Thymus (tissue), 11 donors: ENCODE measurements at regions not wholly inside any gene's neighbourhood (a gene's known extent, or its start where the extent isn't known, plus 50 kb on each side); places are given as distances from the start of the nearest gene placed in this dataset.
A peak's percentile ranks its signal among the peaks of the same experiment; 100 is the strongest.

Experiments used
- DNase-seq, 9 donors: peaks; one replicate each; pipeline ENCODE4 v3.0.0-alpha.2; 2013; ENCODE audit warnings: low spot score in 9 of 9, low read depth in 6 of 9, missing footprints in 1 of 9
- H3K27ac ChIP-seq, 2 donors: one replicate each; pipeline ENCODE4 v1.5.1; 2013; ENCODE audit warnings: control low read depth in 1 of 2, low read depth in 1 of 2, low read length in 1 of 2, mild to moderate bottlenecking in 1 of 2, moderate library complexity in 1 of 2
- H3K27me3 ChIP-seq, 2 donors: one replicate each; pipeline ENCODE4 v1.5.1; 2013; ENCODE audit warnings: low read length in 1 of 2; ENCODE audit not compliant: control insufficient read depth in 2 of 2, insufficient read depth in 1 of 2
- H3K36me3 ChIP-seq, 2 donors: one replicate each; pipeline ENCODE4 v1.5.1; 2013; ENCODE audit warnings: low read length in 1 of 2, mild to moderate bottlenecking in 1 of 2, moderate library complexity in 1 of 2; ENCODE audit not compliant: control insufficient read depth in 2 of 2, insufficient read depth in 2 of 2
- H3K4me1 ChIP-seq, 2 donors: one replicate each; pipeline ENCODE4 v1.5.1; 2013; ENCODE audit warnings: low read length in 2 of 2; ENCODE audit not compliant: control insufficient read depth in 2 of 2, insufficient read depth in 2 of 2
- H3K4me3 ChIP-seq, 2 donors: one replicate each; pipeline ENCODE4 v1.5.1; 2013; ENCODE audit warnings: low read length in 2 of 2, control low read depth in 1 of 2, mild to moderate bottlenecking in 1 of 2
- H3K9me3 ChIP-seq, 2 donors: one replicate each; pipeline ENCODE4 v1.5.1; 2013; ENCODE audit warnings: low read length in 1 of 2, mild to moderate bottlenecking in 1 of 2; ENCODE audit not compliant: control insufficient read depth in 2 of 2, insufficient read depth in 1 of 2
- WGBS: extraction: QIAGEN DNeasy Blood & Tissue Kit; methylation state at CpG from one replicate; pipeline ENCODE4 v1.1.7; 2013; 5-methylcytosine and 5-hydroxymethylcytosine counted together
- donor health status: healthy.

- Histone ChIP-seq H3K27ac (peak overlapping the region in 1 of 2 donors; percentile 63), H3K27me3 (no peaks in the 10 kb centered on the region), H3K9me3 (no peaks in the 10 kb centered on the region), H3K4me3 (peak overlapping the region in 1 of 2 donors; percentile 3), H3K36me3 (no peaks in the 10 kb centered on the region), H3K4me1 (peaks cover 0 to 10% of the 10 kb centered on the region in 2 donors)
- DNase-seq, result no peak
- WGBS, result 92% methylated on average over 9 of the region's 9 CpGs
Measured at GRCh38 chr1:209427811-209428210, 155.7 kb upstream of the CAMK1G start.

GRCh38 chr1:209428241-209428921 is 155.1 kb upstream of the CAMK1G start:
- peaks cover 0 to 10% of the 10 kb centered on the region in 2 donors for H3K4me1 ChIP-seq
- DNase-seq, result peak in 1 of 9 donors; percentile 28
- H3K27ac ChIP-seq, result peak overlapping the region; percentile 53 to 63
- no peaks in the 10 kb centered on the region for H3K27me3 ChIP-seq
- WGBS, result 72% methylated on average over 10 of the region's 10 CpGs
- H3K36me3 ChIP-seq, result no peaks in the 10 kb centered on the region
- no peaks in the 10 kb centered on the region for H3K9me3 ChIP-seq
- H3K4me3 ChIP-seq, result peak overlapping the region in 1 of 2 donors; percentile 48

- Histone ChIP-seq H3K4me3 (peak overlapping the region; percentile 34 to 48), H3K27ac (peak overlapping the region in 1 of 2 donors; percentile 65), H3K36me3 (no peaks in the 10 kb centered on the region), H3K4me1 (peaks cover 0 to 10% of the 10 kb centered on the region in 2 donors), H3K27me3 (no peaks in the 10 kb centered on the region), H3K9me3 (no peaks in the 10 kb centered on the region)
- no peak for DNase-seq
Measured at GRCh38 chr1:209429611-209430010, 153.9 kb upstream of the CAMK1G start.

GRCh38 chr1:209430107-209430506 is 153.4 kb upstream of the CAMK1G start:
- H3K9me3 ChIP-seq, result no peaks in the 10 kb centered on the region
- peak overlapping the region in 1 of 2 donors; percentile 65 for H3K27ac ChIP-seq
- no peak for DNase-seq
- H3K4me3 ChIP-seq, result peak overlapping the region; percentile 34 to 48
- 91% methylated on average over 3 of the region's 3 CpGs for WGBS
- no peaks in the 10 kb centered on the region for H3K27me3 ChIP-seq
- H3K36me3 ChIP-seq, result no peaks in the 10 kb centered on the region
- peaks cover 0 to 10% of the 10 kb centered on the region in 2 donors for H3K4me1 ChIP-seq

- H3K27me3 ChIP-seq, result no peaks in the 10 kb centered on the region
- peak overlapping the region; percentile 30 to 48 for H3K4me3 ChIP-seq
- 89% methylated on average over 5 of the region's 5 CpGs for WGBS
- no peaks in the 10 kb centered on the region for H3K36me3 ChIP-seq
- DNase-seq, result no peak
- no peaks in the 10 kb centered on the region for H3K9me3 ChIP-seq
- peaks cover 0 to 6% of the 10 kb centered on the region in 2 donors for H3K4me1 ChIP-seq
- H3K27ac ChIP-seq, result peak overlapping the region; percentile 65 to 75
Measured at GRCh38 chr1:209430821-209431259, 152.7 kb upstream of the CAMK1G start.

GRCh38 chr1:209431402-209431801 is 152.1 kb upstream of the CAMK1G start:
- H3K4me1 ChIP-seq, result peaks cover 0 to 4% of the 10 kb centered on the region in 2 donors
- DNase-seq, result no peak
- H3K4me3 ChIP-seq, result peak overlapping the region in 1 of 2 donors; percentile 48
- 95% methylated on average over 3 of the region's 3 CpGs for WGBS
- no peaks in the 10 kb centered on the region for H3K36me3 ChIP-seq
- H3K9me3 ChIP-seq, result no peaks in the 10 kb centered on the region
- no peaks in the 10 kb centered on the region for H3K27me3 ChIP-seq
- H3K27ac ChIP-seq, result peak overlapping the region; percentile 43 to 46

- Histone ChIP-seq H3K4me3 (peak overlapping the region in 1 of 2 donors; percentile 48), H3K4me1 (peaks cover 0 to 4% of the 10 kb centered on the region in 2 donors), H3K36me3 (no peaks in the 10 kb centered on the region), H3K27me3 (no peaks in the 10 kb centered on the region), H3K9me3 (no peaks in the 10 kb centered on the region), H3K27ac (peak overlapping the region; percentile 0 to 3)
- WGBS, result 94% methylated on average over 12 of the region's 12 CpGs
- no peak for DNase-seq
Measured at GRCh38 chr1:209431813-209432442, 151.6 kb upstream of the CAMK1G start.

GRCh38 chr1:209432443-209432825 is 151.1 kb upstream of the CAMK1G start:
- DNase-seq, result no peak
- Histone ChIP-seq H3K4me3 (no peak overlapping the region), H3K9me3 (no peaks in the 10 kb centered on the region), H3K4me1 (peaks cover 0 to 1% of the 10 kb centered on the region in 2 donors), H3K27ac (no peak overlapping the region), H3K27me3 (no peaks in the 10 kb centered on the region), H3K36me3 (no peaks in the 10 kb centered on the region)
- whole genome bisulfite sequencing, result 95% methylated on average over 4 of the region's 4 CpGs

- H3K9me3 ChIP-seq, result no peaks in the 10 kb centered on the region
- no peaks in the 10 kb centered on the region for H3K36me3 ChIP-seq
- no peak overlapping the region for H3K4me3 ChIP-seq
- H3K4me1 ChIP-seq, result no peaks in the 10 kb centered on the region
- whole genome bisulfite sequencing, result 88% methylated on average over 3 of the region's 3 CpGs
- H3K27me3 ChIP-seq, result no peaks in the 10 kb centered on the region
- H3K27ac ChIP-seq, result peak overlapping the region in 1 of 2 donors; percentile 21
- DNase-seq, result no peak
Measured at GRCh38 chr1:209433649-209434031, 149.9 kb upstream of the CAMK1G start.
